CD4-positive, alpha-beta T cell (primary cell): ENCODE measurements at regions not wholly inside any gene's neighbourhood (a gene's known extent, or its start where the extent isn't known, plus 50 kb on each side); places are given as distances from the start of the nearest gene placed in this dataset.

ENCODE experiments used
- ATAC-seq: fragments of 200-7000 bp; cut with Tn5 transposase; one replicate; pipeline ENCODE4 v1.10.0; 2022; ENCODE audit warnings: mild to moderate bottlenecking; ENCODE audit not compliant: poor library complexity
- CTCF ChIA-PET: fragments of 350-600 bp; sonication (Branson Sonifier 250); formaldehyde crosslinking; loops from one replicate; lab custom pipeline; 2021; ENCODE audit warnings: antibody characterized with exemption, inconsistent platforms; lab: Charles Lee
- POLR2A ChIA-PET: fragments of 350-600 bp; sonication (Branson Sonifier 250); formaldehyde crosslinking; loops from one replicate; lab custom pipeline; 2021; ENCODE audit warnings: antibody characterized with exemption, inconsistent platforms; lab: Charles Lee
- DNase-seq, 14 experiments: peaks; one replicate each; pipeline ENCODE4 v3.0.0-alpha.2; 2013 to 2020; ENCODE audit warnings: mixed read lengths in 2 of 14
- H3K27ac ChIP-seq, 2 donors: one replicate each; pipeline versions ENCODE4 v1.5.1 to v1.7.0; 2013; ENCODE audit warnings: low read length in 2 of 2, low read depth in 1 of 2, mild to moderate bottlenecking in 1 of 2
- H3K27me3 ChIP-seq, 2 experiments: 1 replicate in 1 of 2; 2 replicates in 1 of 2; pipeline versions ENCODE4 v1.6.1 to v1.7.0; 2013; ENCODE audit warnings: low read length in 2 of 2, control low read depth in 1 of 2, mild to moderate bottlenecking in 1 of 2, moderate library complexity in 1 of 2; ENCODE audit not compliant: insufficient read depth in 2 of 2, control insufficient read depth in 1 of 2
- H3K36me3 ChIP-seq: one replicate; pipeline ENCODE4 v1.6.1; 2013; ENCODE audit warnings: low read length, control low read depth; ENCODE audit not compliant: insufficient read depth
- H3K4me1 ChIP-seq: one replicate; pipeline ENCODE4 v1.6.1; 2013; ENCODE audit warnings: low read length, control low read depth; ENCODE audit not compliant: insufficient read depth
- H3K4me3 ChIP-seq: one replicate; pipeline ENCODE4 v1.5.1; 2013; ENCODE audit warnings: mild to moderate bottlenecking, low read length, moderate library complexity
- H3K9me3 ChIP-seq, 2 experiments: 1 replicate in 1 of 2; 2 replicates in 1 of 2; pipeline versions ENCODE4 v1.6.1 to v1.7.0; 2013; ENCODE audit warnings: low read length in 2 of 2, mild to moderate bottlenecking in 2 of 2, control low read depth in 1 of 2, moderate library complexity in 1 of 2; ENCODE audit not compliant: control insufficient read depth in 1 of 2, insufficient read depth in 1 of 2
- H3K27ac Mint-ChIP-seq: one replicate; pipeline ENCODE4 v1.8.0; 2020; ENCODE audit warnings: mixed read lengths
- H3K27me3 Mint-ChIP-seq: one replicate; pipeline ENCODE4 v1.8.0; 2021; ENCODE audit warnings: mixed read lengths
- H3K36me3 Mint-ChIP-seq: one replicate; pipeline ENCODE4 v1.8.0; 2021; ENCODE audit warnings: low read depth, mixed read lengths
- H3K4me1 Mint-ChIP-seq: one replicate; pipeline ENCODE4 v1.8.0; 2021; ENCODE audit warnings: low read depth, mixed read lengths
- H3K4me3 Mint-ChIP-seq: one replicate; pipeline ENCODE4 v1.8.0; 2020; ENCODE audit warnings: mild to moderate bottlenecking, mixed read lengths
- H3K9me3 Mint-ChIP-seq: one replicate; pipeline ENCODE4 v1.8.0; 2020; ENCODE audit warnings: mixed read lengths
- CTCF ChIP-seq: fragments of 200-600 bp; IDR thresholded peaks from one replicate; pipeline ENCODE4 v1.8.0; 2022; ENCODE audit warnings: antibody characterized with exemption, mild to moderate bottlenecking
- intact Hi-C, 2 experiments: fragments of 100-400 bp; cut with DNase I in 1 of 2; cut with micrococcal nuclease in 1 of 2; formaldehyde crosslinking; loops; one replicate each; pipeline versions ENCODE4 v1.15.1 to v1.9.0; 2023 to 2025; cut with DNase I, micrococcal nuclease

GRCh38 chr4:18296411-18296810 is 274.9 kb upstream of the LCORL start:
- intact Hi-C loops: no loop called here
- Histone ChIP-seq H3K27ac (no peak overlapping the region), H3K9me3 (no peaks in the 10 kb centered on the region), H3K4me3 (no peak overlapping the region), H3K27me3 (no peaks in the 10 kb centered on the region), H3K36me3 (no peaks in the 10 kb centered on the region), H3K4me1 (no peaks in the 10 kb centered on the region)
- Mint-ChIP-seq H3K4me1 (no peaks in the 10 kb centered on the region), H3K9me3 (no peaks in the 10 kb centered on the region), H3K27me3 (no peaks in the 10 kb centered on the region), H3K4me3 (no peak overlapping the region), H3K36me3 (no peaks in the 10 kb centered on the region), H3K27ac (no peak overlapping the region)
- TF ChIP-seq CTCF: no peak
- ChIA-PET POLR2A (no interaction called here), CTCF (no interaction called here)
- no peak for DNase-seq
- ATAC-seq: no peak

- Mint-ChIP-seq H3K27ac (no peak overlapping the region), H3K9me3 (no peaks in the 10 kb centered on the region), H3K4me3 (no peak overlapping the region), H3K27me3 (no peaks in the 10 kb centered on the region), H3K4me1 (no peaks in the 10 kb centered on the region), H3K36me3 (no peaks in the 10 kb centered on the region)
- no peak overlapping the region for H3K27ac ChIP-seq
- no peaks in the 10 kb centered on the region for H3K4me1 ChIP-seq
- POLR2A ChIA-PET: no interaction called here
- intact Hi-C loops: no loop called here
- no peak for TF ChIP-seq CTCF
- DNase-seq (no peak), ATAC-seq (no peak)
- H3K27me3 ChIP-seq: no peaks in the 10 kb centered on the region
- no peaks in the 10 kb centered on the region for H3K9me3 ChIP-seq
- CTCF ChIA-PET: no interaction called here
- no peak overlapping the region for H3K4me3 ChIP-seq
- no peaks in the 10 kb centered on the region for H3K36me3 ChIP-seq
These were observed 273.3 kb upstream of the LCORL start for GRCh38 chr4:18294846-18295245.

- TF ChIP-seq CTCF: no peak
- Mint-ChIP-seq H3K36me3 (no peaks in the 10 kb centered on the region), H3K27me3 (no peaks in the 10 kb centered on the region), H3K27ac (no peak overlapping the region), H3K4me3 (no peak overlapping the region), H3K9me3 (no peaks in the 10 kb centered on the region), H3K4me1 (no peaks in the 10 kb centered on the region)
- Histone ChIP-seq H3K27me3 (no peaks in the 10 kb centered on the region), H3K27ac (no peak overlapping the region), H3K36me3 (no peaks in the 10 kb centered on the region), H3K9me3 (no peaks in the 10 kb centered on the region), H3K4me3 (no peak overlapping the region), H3K4me1 (no peaks in the 10 kb centered on the region)
- no peak for DNase-seq
- intact Hi-C loops: no loop called here
- POLR2A ChIA-PET: no interaction called here
- no peak for ATAC-seq
- CTCF ChIA-PET: no interaction called here
These were observed 272.5 kb upstream of the LCORL start for GRCh38 chr4:18294021-18294420.
